Subcutaneous abdominal adipose tissue (tissue), 5 donors: ENCODE measurements at regions not wholly inside any gene's neighbourhood (a gene's known extent, or its start where the extent isn't known, plus 50 kb on each side); places are given as distances from the start of the nearest gene placed in this dataset.
A peak's percentile ranks its signal among the peaks of the same experiment; 100 is the strongest.

ENCODE experiments used
- H3K27ac ChIP-seq: one replicate; pipeline ENCODE4 v1.7.0; 2013; ENCODE audit warnings: low read depth, mild to moderate bottlenecking, inconsistent platforms, low read length, moderate library complexity
- H3K27me3 ChIP-seq, 5 donors: one replicate each; pipeline ENCODE4 v1.7.0; 2013; ENCODE audit warnings: low read length in 5 of 5, inconsistent platforms in 1 of 5; ENCODE audit not compliant: control insufficient read depth in 5 of 5, insufficient read depth in 4 of 5
- H3K36me3 ChIP-seq, 5 donors: one replicate each; pipeline ENCODE4 v1.7.0; 2013; ENCODE audit warnings: low read length in 5 of 5; ENCODE audit not compliant: control insufficient read depth in 5 of 5, insufficient read depth in 5 of 5
- H3K4me1 ChIP-seq, 5 donors: one replicate each; pipeline ENCODE4 v1.7.0; 2013; ENCODE audit warnings: low read length in 5 of 5, mild to moderate bottlenecking in 3 of 5, moderate library complexity in 1 of 5; ENCODE audit not compliant: control insufficient read depth in 5 of 5, insufficient read depth in 5 of 5
- H3K4me3 ChIP-seq, 5 donors: one replicate each; pipeline ENCODE4 v1.7.0; 2013; ENCODE audit warnings: low read length in 5 of 5, low read depth in 1 of 5
- H3K9ac ChIP-seq, 5 donors: one replicate each; pipeline ENCODE4 v1.7.0; 2013; ENCODE audit warnings: low read length in 5 of 5, mild to moderate bottlenecking in 4 of 5, moderate library complexity in 3 of 5
- H3K9me3 ChIP-seq, 5 donors: one replicate each; pipeline ENCODE4 v1.7.0; 2013; ENCODE audit warnings: low read length in 5 of 5; ENCODE audit not compliant: control insufficient read depth in 5 of 5
- donor health status: healthy.
- donor health status: healthy.
- donor health status: healthy.
- donor health status: healthy.
- donor health status: healthy.

- H3K4me1 ChIP-seq = peaks cover 0 to 9% (median 3%) of the 10 kb centered on the region in 5 donors
- no peaks in the 10 kb centered on the region for H3K9me3 ChIP-seq
- H3K9ac ChIP-seq = no peak overlapping the region
- H3K27ac ChIP-seq = no peak overlapping the region
- no peaks in the 10 kb centered on the region for H3K27me3 ChIP-seq
- no peak overlapping the region for H3K4me3 ChIP-seq
- H3K36me3 ChIP-seq = no peaks in the 10 kb centered on the region
Observed at GRCh38 chr9:106682420-106682819, 180.5 kb upstream of the ZNF462 start.

- Histone ChIP-seq H3K36me3 (no peaks in the 10 kb centered on the region), H3K4me1 (no peaks in the 10 kb centered on the region)
Observed at GRCh38 chr9:106683454-106683853, 179.5 kb upstream of the ZNF462 start.

GRCh38 chr9:106684940-106685695 lies 177.8 kb upstream of the ZNF462 start:
- no peak overlapping the region for H3K27ac ChIP-seq

More at GRCh38 chr9:106683454-106683853, 179.5 kb upstream of the ZNF462 start:
- Histone ChIP-seq H3K4me3 (no peak overlapping the region), H3K27ac (no peak overlapping the region), H3K9ac (no peak overlapping the region), H3K27me3 (no peaks in the 10 kb centered on the region), H3K9me3 (no peaks in the 10 kb centered on the region)

GRCh38 chr9:106689089-106689488 lies 173.9 kb upstream of the ZNF462 start:
- Histone ChIP-seq H3K9ac (no peak overlapping the region), H3K27me3 (no peaks in the 10 kb centered on the region), H3K36me3 (no peaks in the 10 kb centered on the region), H3K4me1 (peaks cover 0 to 13% (median 7%) of the 10 kb centered on the region in 5 donors), H3K4me3 (no peak overlapping the region), H3K27ac (no peak overlapping the region), H3K9me3 (no peaks in the 10 kb centered on the region)

More at GRCh38 chr9:106684940-106685695, 177.8 kb upstream of the ZNF462 start:
- Histone ChIP-seq H3K9ac (no peak overlapping the region), H3K4me3 (no peak overlapping the region), H3K36me3 (no peaks in the 10 kb centered on the region), H3K4me1 (no peaks in the 10 kb centered on the region), H3K27me3 (no peaks in the 10 kb centered on the region), H3K9me3 (no peaks in the 10 kb centered on the region)

- no peak overlapping the region for H3K4me3 ChIP-seq
- no peak overlapping the region for H3K9ac ChIP-seq
- H3K36me3 ChIP-seq = no peaks in the 10 kb centered on the region
- H3K27ac ChIP-seq = no peak overlapping the region
- no peaks in the 10 kb centered on the region for H3K27me3 ChIP-seq
- no peaks in the 10 kb centered on the region for H3K9me3 ChIP-seq
- peaks cover 0 to 13% (median 7%) of the 10 kb centered on the region in 5 donors for H3K4me1 ChIP-seq
Observed at GRCh38 chr9:106691627-106692026, 171.3 kb upstream of the ZNF462 start.

GRCh38 chr9:106693558-106693957 lies 169.4 kb upstream of the ZNF462 start:
- Histone ChIP-seq H3K36me3 (no peaks in the 10 kb centered on the region), H3K4me1 (peaks cover 3 to 26% (median 17%) of the 10 kb centered on the region in 5 donors), H3K27ac (no peak overlapping the region), H3K4me3 (no peak overlapping the region), H3K9me3 (no peaks in the 10 kb centered on the region), H3K9ac (no peak overlapping the region), H3K27me3 (no peaks in the 10 kb centered on the region)

- H3K4me3 ChIP-seq = no peak overlapping the region
- peaks cover 3 to 31% (median 19%) of the 10 kb centered on the region in 5 donors for H3K4me1 ChIP-seq
- no peak overlapping the region for H3K9ac ChIP-seq
- no peaks in the 10 kb centered on the region for H3K9me3 ChIP-seq
- no peaks in the 10 kb centered on the region for H3K27me3 ChIP-seq
- no peaks in the 10 kb centered on the region for H3K36me3 ChIP-seq
- no peak overlapping the region for H3K27ac ChIP-seq
Observed at GRCh38 chr9:106696804-106697203, 166.2 kb upstream of the ZNF462 start.

- Histone ChIP-seq H3K27ac (peak overlapping the region; percentile 88), H3K4me1 (peaks cover 3 to 26% (median 19%) of the 10 kb centered on the region in 5 donors), H3K36me3 (no peaks in the 10 kb centered on the region), H3K9ac (peak overlapping the region in 2 of 5 donors; percentile 64 to 68), H3K4me3 (peak overlapping the region; percentile 49 to 70 (median 61)), H3K9me3 (no peaks in the 10 kb centered on the region), H3K27me3 (no peaks in the 10 kb centered on the region)
Observed at GRCh38 chr9:106697390-106697749, 165.6 kb upstream of the ZNF462 start.

GRCh38 chr9:106697750-106698502 lies 165.0 kb upstream of the ZNF462 start:
- Histone ChIP-seq H3K9me3 (no peaks in the 10 kb centered on the region), H3K36me3 (no peaks in the 10 kb centered on the region), H3K27me3 (no peaks in the 10 kb centered on the region), H3K4me3 (peak overlapping the region; percentile 49 to 70 (median 61)), H3K9ac (peak overlapping the region in 4 of 5 donors; percentile 5 to 68 (median 52)), H3K4me1 (peaks cover 3 to 20% (median 19%) of the 10 kb centered on the region in 5 donors), H3K27ac (peak overlapping the region; percentile 88)

GRCh38 chr9:106700676-106701075 lies 162.3 kb upstream of the ZNF462 start:
- Histone ChIP-seq H3K9ac (no peak overlapping the region), H3K36me3 (no peaks in the 10 kb centered on the region), H3K27me3 (no peaks in the 10 kb centered on the region), H3K4me3 (no peak overlapping the region), H3K4me1 (peaks cover 3 to 19% (median 17%) of the 10 kb centered on the region in 5 donors), H3K27ac (no peak overlapping the region), H3K9me3 (peaks cover 0 to 11% (median 5%) of the 10 kb centered on the region in 5 donors)
